Esophagus squamous epithelium (tissue), 4 donors: ENCODE measurements at regions not wholly inside any gene's neighbourhood (a gene's known extent, or its start where the extent isn't known, plus 50 kb on each side); places are given as distances from the start of the nearest gene placed in this dataset.

Source experiments
- POLR2A ChIP-seq, 4 donors: fragments of 450-650 bp; IDR thresholded peaks; one replicate each; pipeline ENCODE4 v1.6.1; 2017; ENCODE audit warnings: antibody characterized with exemption in 4 of 4, mild to moderate bottlenecking in 4 of 4, moderate library complexity in 3 of 4
- TF ChIP-seq, protein P1 (sequence below), 6 experiments: fragments of 450-650 bp in 4 of 6; fragments of 200-600 bp in 2 of 6; sonication (generic) in 2 of 6; IDR thresholded peaks; one replicate each; pipeline ENCODE4 v1.5.1; 2016 to 2019; ENCODE audit warnings: antibody characterized with exemption in 6 of 6, mild to moderate bottlenecking in 4 of 6, moderate library complexity in 4 of 6

DNA sequence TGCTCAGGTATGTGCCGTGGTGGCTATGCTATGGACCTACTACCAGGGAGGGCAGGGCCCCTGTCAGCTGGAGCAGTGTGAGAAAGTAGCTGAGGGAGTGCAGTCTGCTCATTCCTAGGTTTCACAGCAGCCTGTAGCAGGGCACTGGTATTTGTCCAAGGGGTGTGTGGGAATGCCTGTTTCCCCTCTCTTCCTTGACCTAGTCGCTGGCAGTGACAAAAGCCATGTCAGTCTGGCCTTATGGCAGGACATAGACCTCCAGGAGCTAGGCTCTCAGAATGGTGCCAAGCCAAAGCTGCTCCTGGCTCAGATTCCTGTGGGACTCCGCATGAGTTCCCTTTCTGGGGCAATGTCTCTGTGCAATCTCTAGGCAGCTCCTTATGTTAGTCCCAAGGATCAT, 253.9 kb upstream of the TYRP1 start:
- TF ChIP-seq, protein P1, sequence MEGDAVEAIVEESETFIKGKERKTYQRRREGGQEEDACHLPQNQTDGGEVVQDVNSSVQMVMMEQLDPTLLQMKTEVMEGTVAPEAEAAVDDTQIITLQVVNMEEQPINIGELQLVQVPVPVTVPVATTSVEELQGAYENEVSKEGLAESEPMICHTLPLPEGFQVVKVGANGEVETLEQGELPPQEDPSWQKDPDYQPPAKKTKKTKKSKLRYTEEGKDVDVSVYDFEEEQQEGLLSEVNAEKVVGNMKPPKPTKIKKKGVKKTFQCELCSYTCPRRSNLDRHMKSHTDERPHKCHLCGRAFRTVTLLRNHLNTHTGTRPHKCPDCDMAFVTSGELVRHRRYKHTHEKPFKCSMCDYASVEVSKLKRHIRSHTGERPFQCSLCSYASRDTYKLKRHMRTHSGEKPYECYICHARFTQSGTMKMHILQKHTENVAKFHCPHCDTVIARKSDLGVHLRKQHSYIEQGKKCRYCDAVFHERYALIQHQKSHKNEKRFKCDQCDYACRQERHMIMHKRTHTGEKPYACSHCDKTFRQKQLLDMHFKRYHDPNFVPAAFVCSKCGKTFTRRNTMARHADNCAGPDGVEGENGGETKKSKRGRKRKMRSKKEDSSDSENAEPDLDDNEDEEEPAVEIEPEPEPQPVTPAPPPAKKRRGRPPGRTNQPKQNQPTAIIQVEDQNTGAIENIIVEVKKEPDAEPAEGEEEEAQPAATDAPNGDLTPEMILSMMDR (IDR thresholded peaks at IDR 0.05), result no peak
- TF ChIP-seq POLR2A (IDR thresholded peaks at IDR 0.05), result no peak
